ENCODE measurements at regions not wholly inside any gene's neighbourhood (a gene's known extent, or its start where the extent isn't known, plus 50 kb on each side); places are given as distances from the start of the nearest gene placed in this dataset.
A peak's percentile ranks its signal among the peaks of the same experiment; 100 is the strongest.

GRCh38 chrX:137483554-137483953 lies 82.4 kb upstream of the ZIC3 start:
- TF ChIP-seq CTCF (IDR thresholded peaks at IDR 0.05; ENCODE audit: partially characterized antibody, unreplicated experiment): no peak
- no peaks in the 10 kb centered on the region for H3K36me3 Mint-ChIP-seq (ENCODE audit: unreplicated experiment)
- H3K9me3 Mint-ChIP-seq (ENCODE audit: unreplicated experiment): peaks cover 3% of the 10 kb centered on the region
- no peak overlapping the region for H3K27ac Mint-ChIP-seq (ENCODE audit: unreplicated experiment)
- H3K4me3 Mint-ChIP-seq (ENCODE audit: unreplicated experiment): no peak overlapping the region
- H3K27me3 Mint-ChIP-seq (ENCODE audit: unreplicated experiment): no peaks in the 10 kb centered on the region
- H3K4me1 Mint-ChIP-seq (ENCODE audit: low read depth, unreplicated experiment): peaks cover 3% of the 10 kb centered on the region
- no peak for DNase-seq

- no peak overlapping the region for H3K4me3 Mint-ChIP-seq (ENCODE audit: unreplicated experiment)
- no peak overlapping the region for H3K27ac Mint-ChIP-seq (ENCODE audit: unreplicated experiment)
- peaks cover 3% of the 10 kb centered on the region for H3K4me1 Mint-ChIP-seq (ENCODE audit: low read depth, unreplicated experiment)
- H3K9me3 Mint-ChIP-seq (ENCODE audit: unreplicated experiment): peaks cover 3% of the 10 kb centered on the region
- no peak for TF ChIP-seq CTCF (IDR thresholded peaks at IDR 0.05; ENCODE audit: partially characterized antibody, unreplicated experiment)
- H3K36me3 Mint-ChIP-seq (ENCODE audit: unreplicated experiment): no peaks in the 10 kb centered on the region
- no peaks in the 10 kb centered on the region for H3K27me3 Mint-ChIP-seq (ENCODE audit: unreplicated experiment)
- no peak for DNase-seq
Observed at GRCh38 chrX:137482136-137482535, 83.8 kb upstream of the ZIC3 start.

- no peaks in the 10 kb centered on the region for H3K27me3 Mint-ChIP-seq (ENCODE audit: unreplicated experiment)
- peaks cover 3% of the 10 kb centered on the region for H3K4me1 Mint-ChIP-seq (ENCODE audit: low read depth, unreplicated experiment)
- H3K4me3 Mint-ChIP-seq (ENCODE audit: unreplicated experiment): no peak overlapping the region
- TF ChIP-seq CTCF (IDR thresholded peaks at IDR 0.05; ENCODE audit: partially characterized antibody, unreplicated experiment): no peak
- peak; percentile 38 for DNase-seq
- H3K27ac Mint-ChIP-seq (ENCODE audit: unreplicated experiment): no peak overlapping the region
- no peaks in the 10 kb centered on the region for H3K36me3 Mint-ChIP-seq (ENCODE audit: unreplicated experiment)
- no peaks in the 10 kb centered on the region for H3K9me3 Mint-ChIP-seq (ENCODE audit: unreplicated experiment)
Observed at GRCh38 chrX:137479386-137479785, 86.5 kb upstream of the ZIC3 start.

GRCh38 chrX:137441711-137442110 lies 124.2 kb upstream of the ZIC3 start:
- Mint-ChIP-seq H3K9me3 (ENCODE audit: unreplicated experiment) (no peaks in the 10 kb centered on the region), H3K4me1 (ENCODE audit: low read depth, unreplicated experiment) (no peaks in the 10 kb centered on the region), H3K27me3 (ENCODE audit: unreplicated experiment) (no peaks in the 10 kb centered on the region), H3K36me3 (ENCODE audit: unreplicated experiment) (no peaks in the 10 kb centered on the region), H3K4me3 (ENCODE audit: unreplicated experiment) (no peak overlapping the region), H3K27ac (ENCODE audit: unreplicated experiment) (no peak overlapping the region)
- TF ChIP-seq CTCF (IDR thresholded peaks at IDR 0.05; ENCODE audit: partially characterized antibody, unreplicated experiment): no peak
- no peak for DNase-seq

- Mint-ChIP-seq H3K4me3 (ENCODE audit: unreplicated experiment) (no peak overlapping the region), H3K4me1 (ENCODE audit: low read depth, unreplicated experiment) (no peaks in the 10 kb centered on the region), H3K27ac (ENCODE audit: unreplicated experiment) (no peak overlapping the region), H3K27me3 (ENCODE audit: unreplicated experiment) (peaks cover 5% of the 10 kb centered on the region), H3K9me3 (ENCODE audit: unreplicated experiment) (peaks cover 2% of the 10 kb centered on the region), H3K36me3 (ENCODE audit: unreplicated experiment) (no peaks in the 10 kb centered on the region)
- peak; percentile 44 for TF ChIP-seq CTCF (IDR thresholded peaks at IDR 0.05; ENCODE audit: partially characterized antibody, unreplicated experiment)
- peak; percentile 42 for DNase-seq
Observed at GRCh38 chrX:137432609-137433008, 133.3 kb upstream of the ZIC3 start.
